Lung (tissue), 11 donors: ENCODE measurements at regions not wholly inside any gene's neighbourhood (a gene's known extent, or its start where the extent isn't known, plus 50 kb on each side); places are given as distances from the start of the nearest gene placed in this dataset.

Source experiments
- ATAC-seq: fragments of 200-7000 bp; cut with Tn5 transposase; one replicate; pipeline ENCODE4 v1.9.1; 2020; ENCODE audit warnings: moderate number of reproducible peaks; ENCODE audit not compliant: insufficient read depth, low FRiP score
- DNase-seq, 3 donors: peaks; one replicate each; pipeline ENCODE4 v3.0.0-alpha.2; 2013 to 2017
- H3K27ac ChIP-seq, 2 donors: one replicate each; pipeline ENCODE4 v1.5.1; 2013; ENCODE audit warnings: mild to moderate bottlenecking in 2 of 2, moderate library complexity in 2 of 2, control low read depth in 1 of 2, inconsistent platforms in 1 of 2, low read depth in 1 of 2, low read length in 1 of 2
- H3K27me3 ChIP-seq, 3 donors: one replicate each; pipeline ENCODE4 v1.5.1; 2013; ENCODE audit warnings: low read length in 2 of 3; ENCODE audit not compliant: control insufficient read depth in 3 of 3, insufficient read depth in 3 of 3
- H3K36me3 ChIP-seq, 4 donors: one replicate each; pipeline ENCODE4 v1.5.1; 2013; ENCODE audit warnings: low read length in 4 of 4, mild to moderate bottlenecking in 1 of 4, moderate library complexity in 1 of 4; ENCODE audit not compliant: control insufficient read depth in 4 of 4, insufficient read depth in 4 of 4
- H3K4me1 ChIP-seq, 5 donors: one replicate each; pipeline ENCODE4 v1.5.1; 2013; ENCODE audit warnings: low read length in 5 of 5, mild to moderate bottlenecking in 2 of 5, moderate library complexity in 1 of 5; ENCODE audit not compliant: control insufficient read depth in 5 of 5, insufficient read depth in 5 of 5
- H3K4me3 ChIP-seq: one replicate; pipeline ENCODE4 v1.5.1; 2013; ENCODE audit warnings: mild to moderate bottlenecking, control low read depth, moderate library complexity
- H3K9ac ChIP-seq, 2 donors: one replicate each; pipeline ENCODE4 v1.5.1; 2013; ENCODE audit warnings: low read length in 2 of 2, control low read depth in 1 of 2; ENCODE audit not compliant: insufficient read depth in 1 of 2
- H3K9me3 ChIP-seq, 4 donors: one replicate each; pipeline ENCODE4 v1.5.1; 2013; ENCODE audit warnings: low read length in 3 of 4, mild to moderate bottlenecking in 1 of 4, moderate library complexity in 1 of 4; ENCODE audit not compliant: control insufficient read depth in 4 of 4, insufficient read depth in 3 of 4
- CTCF ChIP-seq: IDR thresholded peaks from 2 replicates; pipeline ENCODE4 v1.5.1; 2012; ENCODE audit warnings: mild to moderate bottlenecking; ENCODE audit errors: control extremely low read depth, extremely low read depth
- WGBS, 2 donors: extraction: QIAGEN DNeasy Blood & Tissue Kit; methylation state at CpG; one replicate each; pipeline ENCODE4 v1.1.7; 2013; 5-methylcytosine and 5-hydroxymethylcytosine counted together
- donor health status: control.
- donor health status: control.
- donor health status: Bipolar disorder and iron deficiency.
- donor health status: healthy.
- donor health status: DM: yes; HTN: yes; CAD: no.

GRCh38 chr2:215828528-215829184, 184.7 kb downstream of the MREG start:
- DNase-seq (peak; percentile 23 to 66 (median 52)), ATAC-seq (peak; percentile 56)
- Histone ChIP-seq H3K36me3 (no peaks in the 10 kb centered on the region), H3K27me3 (no peaks in the 10 kb centered on the region), H3K4me1 (peaks cover 0 to 50% (median 15%) of the 10 kb centered on the region in 5 donors), H3K9me3 (no peaks in the 10 kb centered on the region), H3K27ac (no peak overlapping the region), H3K9ac (no peak overlapping the region), H3K4me3 (no peak overlapping the region)
- 71 to 73% methylated on average over 10 of the region's 10 CpGs for WGBS, 2 donors
- TF ChIP-seq CTCF, result no peak

DNA sequence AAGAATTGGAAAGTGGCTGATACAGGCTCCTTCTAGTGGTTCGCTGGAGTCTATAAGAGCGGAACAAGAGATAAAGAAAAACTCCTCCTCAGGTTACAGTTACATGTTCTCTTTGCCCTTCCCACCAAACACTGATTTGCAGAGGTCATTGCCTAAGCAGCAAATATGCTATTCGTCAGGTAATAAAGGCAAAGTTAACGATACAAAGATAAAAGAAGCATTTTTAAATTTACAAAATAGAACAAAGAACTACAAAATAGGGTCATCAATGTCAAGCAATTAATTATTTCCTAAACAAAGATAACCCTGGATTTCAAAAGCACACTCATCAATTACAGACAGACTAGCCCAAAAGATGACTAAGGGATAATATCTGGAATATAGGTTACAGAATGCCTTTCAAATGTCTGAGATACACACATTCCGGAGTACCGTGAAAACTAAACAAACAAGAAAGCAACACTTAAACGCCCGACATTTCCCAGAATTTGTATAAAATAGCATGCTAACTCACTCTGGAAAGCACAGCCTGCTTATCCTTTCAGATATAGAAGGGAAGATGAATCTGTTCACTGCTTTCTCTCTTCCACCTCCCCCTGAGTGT, 186.4 kb downstream of the MREG start:
- 54 to 72% methylated on average over 8 of the region's 8 CpGs for WGBS, 2 donors
- no peak for ATAC-seq
- no peak for TF ChIP-seq CTCF
- Histone ChIP-seq H3K36me3 (no peaks in the 10 kb centered on the region), H3K27me3 (no peaks in the 10 kb centered on the region), H3K9me3 (no peaks in the 10 kb centered on the region), H3K27ac (no peak overlapping the region), H3K4me1 (peaks cover 0 to 37% (median 15%) of the 10 kb centered on the region in 5 donors), H3K9ac (peak overlapping the region in 1 of 2 donors; percentile 6), H3K4me3 (no peak overlapping the region)
- peak in 2 of 3 donors; percentile 65 to 72 for DNase-seq

DNA sequence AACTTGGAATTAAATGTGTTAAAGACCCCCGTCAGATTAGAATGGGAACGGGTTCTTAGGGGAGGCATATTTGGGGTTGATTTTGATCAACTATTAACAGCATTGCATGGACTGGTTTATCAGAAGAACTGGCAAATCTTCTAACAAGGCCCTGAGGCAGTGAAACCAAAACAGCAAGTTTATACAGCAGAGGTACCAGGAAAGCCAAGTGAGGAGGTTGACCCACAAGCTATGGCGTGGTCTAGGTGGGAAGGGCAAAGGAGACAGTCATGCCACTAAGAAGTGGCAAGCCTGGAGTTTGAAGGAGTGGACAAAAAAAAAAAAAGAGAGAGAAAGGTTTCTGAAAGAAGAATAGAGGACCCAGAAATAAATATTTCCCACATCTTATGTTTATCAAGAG, 187.0 kb downstream of the MREG start:
- peaks cover 0 to 32% (median 11%) of the 10 kb centered on the region in 5 donors for H3K4me1 ChIP-seq
- no peak overlapping the region for H3K4me3 ChIP-seq
- no peak overlapping the region for H3K9ac ChIP-seq
- ATAC-seq (no peak), DNase-seq (no peak)
- TF ChIP-seq CTCF, result no peak
- H3K27me3 ChIP-seq, result no peaks in the 10 kb centered on the region
- no peaks in the 10 kb centered on the region for H3K36me3 ChIP-seq
- no peak overlapping the region for H3K27ac ChIP-seq
- peaks cover 0 to under 1% (median 0%) of the 10 kb centered on the region in 4 donors for H3K9me3 ChIP-seq
- 77 to 90% methylated on average over 3 of the region's 3 CpGs for WGBS, 2 donors
